ENCODE measurements at regions not wholly inside any gene's neighbourhood (a gene's known extent, or its start where the extent isn't known, plus 50 kb on each side); places are given as distances from the start of the nearest gene placed in this dataset.
"Not testable (repeated sequence)": the region's sequence is repeated elsewhere in the genome, so short reads cannot be mapped to it uniquely, and the experiment has no call there.

- Histone ChIP-seq H3K27ac (ENCODE audit: low read length) (no peak overlapping the region), H3K4me2 (ENCODE audit: low read length) (no peak overlapping the region)
Measured at GRCh38 chr11:38900211-38900610, 2302.2 kb upstream of the RAG2 start.

GRCh38 chr11:38894201-38894600 is 2296.2 kb upstream of the RAG2 start:
- not testable (repeated sequence) for H4K20me1 ChIP-seq (ENCODE audit: insufficient read depth); H3K27ac ChIP-seq (ENCODE audit: low read length); H3K4me3 ChIP-seq (ENCODE audit: low read length); H2AFZ ChIP-seq (ENCODE audit: low read depth, low read length); H3K79me2 ChIP-seq (replicated peaks; ENCODE audit: insufficient read depth, low read length); H3F3A ChIP-seq (ENCODE audit: insufficient read depth, low read length, poor library complexity, severe bottlenecking); H3K9me3 ChIP-seq (ENCODE audit: low read length); H3K27me3 ChIP-seq (ENCODE audit: insufficient read depth, low read depth, low read length); H3K9me2 ChIP-seq (ENCODE audit: insufficient read depth, low read length); H3K4me2 ChIP-seq (ENCODE audit: low read length); H3K9ac ChIP-seq (ENCODE audit: low read length); H3K36me3 ChIP-seq (ENCODE audit: insufficient read depth, low read length)

More at GRCh38 chr11:38900211-38900610, 2302.2 kb upstream of the RAG2 start:
- H4K20me1 ChIP-seq (ENCODE audit: insufficient read depth) = no peaks in the 10 kb centered on the region
- H3F3A ChIP-seq (ENCODE audit: insufficient read depth, low read length, poor library complexity, severe bottlenecking) = no peaks in the 10 kb centered on the region
- no peak overlapping the region for H3K4me3 ChIP-seq (ENCODE audit: low read length)
- H3K9me3 ChIP-seq (ENCODE audit: low read length) = no peaks in the 10 kb centered on the region
- H3K27me3 ChIP-seq (ENCODE audit: insufficient read depth, low read depth, low read length) = no peaks in the 10 kb centered on the region
- H3K36me3 ChIP-seq (ENCODE audit: insufficient read depth, low read length) = no peaks in the 10 kb centered on the region
- TF ChIP-seq CTCF (IDR thresholded peaks at IDR 0.05; ENCODE audit: poor library complexity, severe bottlenecking) (no peak), RAD21 (conservative IDR thresholded peaks at IDR 0.05) (no peak), POLR2AphosphoS5 (IDR thresholded peaks at IDR 0.05) (no peak), TAF1 (IDR thresholded peaks at IDR 0.05; ENCODE audit: low read depth) (no peak), EP300 (conservative IDR thresholded peaks at IDR 0.05; ENCODE audit: poor library complexity, severe bottlenecking) (no peak), MXI1 (conservative IDR thresholded peaks at IDR 0.05; ENCODE audit: poor library complexity, severe bottlenecking) (no peak), SMC3 (conservative IDR thresholded peaks at IDR 0.05; ENCODE audit: poor library complexity) (no peak), EZH2 (IDR thresholded peaks at IDR 0.05; ENCODE audit: borderline replicate concordance, insufficient read depth, low read length, poor library complexity, severe bottlenecking) (no peak)
- TF ChIP-seq, protein P1, sequence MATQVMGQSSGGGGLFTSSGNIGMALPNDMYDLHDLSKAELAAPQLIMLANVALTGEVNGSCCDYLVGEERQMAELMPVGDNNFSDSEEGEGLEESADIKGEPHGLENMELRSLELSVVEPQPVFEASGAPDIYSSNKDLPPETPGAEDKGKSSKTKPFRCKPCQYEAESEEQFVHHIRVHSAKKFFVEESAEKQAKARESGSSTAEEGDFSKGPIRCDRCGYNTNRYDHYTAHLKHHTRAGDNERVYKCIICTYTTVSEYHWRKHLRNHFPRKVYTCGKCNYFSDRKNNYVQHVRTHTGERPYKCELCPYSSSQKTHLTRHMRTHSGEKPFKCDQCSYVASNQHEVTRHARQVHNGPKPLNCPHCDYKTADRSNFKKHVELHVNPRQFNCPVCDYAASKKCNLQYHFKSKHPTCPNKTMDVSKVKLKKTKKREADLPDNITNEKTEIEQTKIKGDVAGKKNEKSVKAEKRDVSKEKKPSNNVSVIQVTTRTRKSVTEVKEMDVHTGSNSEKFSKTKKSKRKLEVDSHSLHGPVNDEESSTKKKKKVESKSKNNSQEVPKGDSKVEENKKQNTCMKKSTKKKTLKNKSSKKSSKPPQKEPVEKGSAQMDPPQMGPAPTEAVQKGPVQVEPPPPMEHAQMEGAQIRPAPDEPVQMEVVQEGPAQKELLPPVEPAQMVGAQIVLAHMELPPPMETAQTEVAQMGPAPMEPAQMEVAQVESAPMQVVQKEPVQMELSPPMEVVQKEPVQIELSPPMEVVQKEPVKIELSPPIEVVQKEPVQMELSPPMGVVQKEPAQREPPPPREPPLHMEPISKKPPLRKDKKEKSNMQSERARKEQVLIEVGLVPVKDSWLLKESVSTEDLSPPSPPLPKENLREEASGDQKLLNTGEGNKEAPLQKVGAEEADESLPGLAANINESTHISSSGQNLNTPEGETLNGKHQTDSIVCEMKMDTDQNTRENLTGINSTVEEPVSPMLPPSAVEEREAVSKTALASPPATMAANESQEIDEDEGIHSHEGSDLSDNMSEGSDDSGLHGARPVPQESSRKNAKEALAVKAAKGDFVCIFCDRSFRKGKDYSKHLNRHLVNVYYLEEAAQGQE (IDR thresholded peaks at IDR 0.05; ENCODE audit: borderline replicate concordance) = no peak
- H3K9ac ChIP-seq (ENCODE audit: low read length) = no peak overlapping the region
- H3K79me2 ChIP-seq (replicated peaks; ENCODE audit: insufficient read depth, low read length) = no peaks in the 10 kb centered on the region
- H2AFZ ChIP-seq (ENCODE audit: low read depth, low read length) = no peak overlapping the region
- no peaks in the 10 kb centered on the region for H3K9me2 ChIP-seq (ENCODE audit: insufficient read depth, low read length)
